Trophoblast cell (in vitro differentiated cells and primary cell): ENCODE measurements at regions not wholly inside any gene's neighbourhood (a gene's known extent, or its start where the extent isn't known, plus 50 kb on each side); places are given as distances from the start of the nearest gene placed in this dataset.

Experiments used
- DNase-seq, 2 donors: peaks; one replicate each; pipeline ENCODE4 v3.0.0-alpha.2; 2016
- H2AFZ ChIP-seq: 2 replicates; pipeline ENCODE4 v1.6.1; 2013; ENCODE audit warnings: low read length, moderate library complexity, mild to moderate bottlenecking; ENCODE audit not compliant: insufficient read depth, poor library complexity
- H2AK5ac ChIP-seq: 2 replicates; pipeline ENCODE4 v1.6.1; 2013; ENCODE audit warnings: mild to moderate bottlenecking, low read length
- H2BK120ac ChIP-seq: 2 replicates; pipeline ENCODE4 v1.6.1; 2013; ENCODE audit warnings: low read length, mild to moderate bottlenecking, moderate library complexity; ENCODE audit not compliant: insufficient read depth, poor library complexity
- H2BK12ac ChIP-seq: 2 replicates; pipeline ENCODE4 v1.6.1; 2013; ENCODE audit warnings: mild to moderate bottlenecking, low read length, moderate library complexity
- H2BK5ac ChIP-seq: 2 replicates; pipeline ENCODE4 v1.6.1; 2013; ENCODE audit warnings: low read length, low read depth, moderate library complexity, mild to moderate bottlenecking; ENCODE audit not compliant: poor library complexity
- H3K14ac ChIP-seq: 2 replicates; pipeline ENCODE4 v1.6.1; 2013; ENCODE audit warnings: mild to moderate bottlenecking, low read length
- H3K18ac ChIP-seq: 2 replicates; pipeline ENCODE4 v1.6.1; 2013; ENCODE audit warnings: mild to moderate bottlenecking, low read length
- H3K23ac ChIP-seq: 2 replicates; pipeline ENCODE4 v1.6.1; 2013; ENCODE audit warnings: low read length
- H3K27ac ChIP-seq: 2 replicates; pipeline ENCODE4 v1.5.1; 2013; ENCODE audit warnings: low read depth, mild to moderate bottlenecking, inconsistent platforms, low read length, moderate library complexity
- H3K27me3 ChIP-seq: 2 replicates; pipeline ENCODE4 v1.6.1; 2013; ENCODE audit warnings: inconsistent platforms, mild to moderate bottlenecking, low read length, moderate library complexity; ENCODE audit not compliant: insufficient read depth
- H3K36me3 ChIP-seq, 2 experiments: 1 replicate in 1 of 2; 2 replicates in 1 of 2; pipeline ENCODE4 v1.6.1; 2013; ENCODE audit warnings: low read length in 2 of 2, mild to moderate bottlenecking in 2 of 2, moderate library complexity in 1 of 2; ENCODE audit not compliant: insufficient read depth in 2 of 2, control insufficient read depth in 1 of 2
- H3K4ac ChIP-seq: 2 replicates; pipeline ENCODE4 v1.6.1; 2013; ENCODE audit warnings: low read depth, mild to moderate bottlenecking, low read length, moderate library complexity
- H3K4me1 ChIP-seq, 2 experiments: 1 replicate in 1 of 2; 2 replicates in 1 of 2; pipeline ENCODE4 v1.6.1; 2013; ENCODE audit warnings: low read length in 2 of 2, mild to moderate bottlenecking in 2 of 2, moderate library complexity in 1 of 2; ENCODE audit not compliant: insufficient read depth in 2 of 2, control insufficient read depth in 1 of 2
- H3K4me2 ChIP-seq: 2 replicates; pipeline ENCODE4 v1.6.1; 2013; ENCODE audit warnings: inconsistent platforms, mild to moderate bottlenecking, low read length, moderate library complexity
- H3K4me3 ChIP-seq: 2 replicates; pipeline ENCODE4 v1.5.1; 2013; ENCODE audit warnings: mild to moderate bottlenecking, low read depth, low read length, inconsistent platforms
- H3K79me1 ChIP-seq: one replicate; pipeline ENCODE4 v1.6.1; 2013; ENCODE audit warnings: low read length
- H3K79me2 ChIP-seq: 2 replicates; pipeline ENCODE4 v1.6.1; 2013; ENCODE audit warnings: low read length, mild to moderate bottlenecking; ENCODE audit not compliant: control insufficient read depth, insufficient read depth, poor library complexity
- H3K9ac ChIP-seq: 2 replicates; pipeline ENCODE4 v1.6.1; 2013; ENCODE audit warnings: mild to moderate bottlenecking, low read length
- H3K9me3 ChIP-seq: 2 replicates; pipeline ENCODE4 v1.6.1; 2013; ENCODE audit warnings: low read depth, mild to moderate bottlenecking, control low read depth, inconsistent platforms, low read length; ENCODE audit not compliant: insufficient read depth
- H4K12ac ChIP-seq: 2 replicates; pipeline ENCODE4 v1.6.1; 2013; ENCODE audit warnings: low read depth, mild to moderate bottlenecking, low read length, moderate library complexity
- H4K8ac ChIP-seq: 2 replicates; pipeline ENCODE4 v1.6.1; 2013; ENCODE audit warnings: low read depth, mild to moderate bottlenecking, low read length, moderate library complexity
- H4K91ac ChIP-seq: one replicate; pipeline ENCODE4 v1.6.1; 2013; ENCODE audit warnings: low read depth, mild to moderate bottlenecking, low read length, moderate library complexity
- WGBS: extraction: QIAGEN DNeasy Blood & Tissue Kit; methylation state at CpG from one replicate; pipeline ENCODE4 v1.1.7; 2013; ENCODE audit warnings: missing lambda C conversion rate; ENCODE audit not compliant: insufficient read length, insufficient coverage; ENCODE audit errors: extremely low coverage; 5-methylcytosine and 5-hydroxymethylcytosine counted together

- Histone ChIP-seq H3K79me1 (no peaks in the 10 kb centered on the region), H2BK5ac (no peak overlapping the region), H2BK120ac (no peak overlapping the region), H3K14ac (no peak overlapping the region), H2BK12ac (no peak overlapping the region), H4K12ac (no peak overlapping the region), H3K23ac (no peak overlapping the region), H3K27me3 (no peaks in the 10 kb centered on the region), H2AFZ (no peak overlapping the region), H3K4ac (no peak overlapping the region), H2AK5ac (no peak overlapping the region), H3K9me3 (no peaks in the 10 kb centered on the region), H3K9ac (no peak overlapping the region), H3K79me2 (no peaks in the 10 kb centered on the region), H3K36me3 (no peaks in the 10 kb centered on the region), H3K4me3 (no peak overlapping the region), H3K27ac (no peak overlapping the region), H3K4me1 (no peaks in the 10 kb centered on the region), H4K8ac (no peak overlapping the region), H3K18ac (no peak overlapping the region), H3K4me2 (no peak overlapping the region), H4K91ac (no peak overlapping the region)
- no CpG with 5 or more reads among the region's 4 CpGs for WGBS
- DNase-seq = no peak
These were observed 72.4 kb upstream of the CCDC150 start for GRCh38 chr2:196566961-196567666.

- no peak overlapping the region for H3K4me3 ChIP-seq
- no peaks in the 10 kb centered on the region for H3K9me3 ChIP-seq
- H3K4me1 ChIP-seq = no peaks in the 10 kb centered on the region
- H3K9ac ChIP-seq = no peak overlapping the region
- H3K79me2 ChIP-seq = no peaks in the 10 kb centered on the region
- H2BK12ac ChIP-seq = no peak overlapping the region
- no peak overlapping the region for H2AK5ac ChIP-seq
- no peaks in the 10 kb centered on the region for H3K79me1 ChIP-seq
- H2AFZ ChIP-seq = no peak overlapping the region
- no peak overlapping the region for H4K8ac ChIP-seq
- H2BK120ac ChIP-seq = no peak overlapping the region
- H3K23ac ChIP-seq = no peak overlapping the region
- no peak overlapping the region for H3K14ac ChIP-seq
- H4K12ac ChIP-seq = no peak overlapping the region
- H3K4me2 ChIP-seq = no peak overlapping the region
- no CpG with 5 or more reads among the region's 6 CpGs for WGBS
- no peaks in the 10 kb centered on the region for H3K36me3 ChIP-seq
- no peak overlapping the region for H4K91ac ChIP-seq
- no peak overlapping the region for H3K18ac ChIP-seq
- H3K27ac ChIP-seq = no peak overlapping the region
- no peak overlapping the region for H2BK5ac ChIP-seq
- no peak overlapping the region for H3K4ac ChIP-seq
- no peaks in the 10 kb centered on the region for H3K27me3 ChIP-seq
- DNase-seq = no peak
These were observed 71.0 kb upstream of the CCDC150 start for GRCh38 chr2:196568506-196568905.

- H2BK120ac ChIP-seq = no peak overlapping the region
- H3K27ac ChIP-seq = no peak overlapping the region
- WGBS = no CpG with 5 or more reads among the region's 1 CpG
- no peak overlapping the region for H2BK5ac ChIP-seq
- H3K9me3 ChIP-seq = no peaks in the 10 kb centered on the region
- H3K79me1 ChIP-seq = no peaks in the 10 kb centered on the region
- H3K14ac ChIP-seq = no peak overlapping the region
- H4K12ac ChIP-seq = no peak overlapping the region
- H3K4me2 ChIP-seq = no peak overlapping the region
- no peak overlapping the region for H3K4ac ChIP-seq
- DNase-seq = no peak
- H3K27me3 ChIP-seq = no peaks in the 10 kb centered on the region
- no peak overlapping the region for H3K9ac ChIP-seq
- H3K4me1 ChIP-seq = peaks cover 0 to 4% of the 10 kb centered on the region in 2 experiments
- H2AFZ ChIP-seq = no peak overlapping the region
- no peak overlapping the region for H3K18ac ChIP-seq
- no peak overlapping the region for H4K8ac ChIP-seq
- H2AK5ac ChIP-seq = no peak overlapping the region
- H3K36me3 ChIP-seq = no peaks in the 10 kb centered on the region
- H3K4me3 ChIP-seq = no peak overlapping the region
- H3K79me2 ChIP-seq = no peaks in the 10 kb centered on the region
- no peak overlapping the region for H2BK12ac ChIP-seq
- H3K23ac ChIP-seq = no peak overlapping the region
- H4K91ac ChIP-seq = no peak overlapping the region
These were observed 54.6 kb upstream of the CCDC150 start for GRCh38 chr2:196584903-196585302.

GRCh38 chr2:196586511-196586991 is 53.0 kb upstream of the CCDC150 start:
- H2AK5ac ChIP-seq = no peak overlapping the region
- H3K79me1 ChIP-seq = no peaks in the 10 kb centered on the region
- no peaks in the 10 kb centered on the region for H3K9me3 ChIP-seq
- H3K14ac ChIP-seq = no peak overlapping the region
- no peak overlapping the region for H3K9ac ChIP-seq
- no peak overlapping the region for H3K27ac ChIP-seq
- H3K27me3 ChIP-seq = no peaks in the 10 kb centered on the region
- no peak overlapping the region for H3K4me2 ChIP-seq
- no peak overlapping the region for H2AFZ ChIP-seq
- H3K4me3 ChIP-seq = no peak overlapping the region
- no peaks in the 10 kb centered on the region for H3K36me3 ChIP-seq
- H4K12ac ChIP-seq = no peak overlapping the region
- no peak overlapping the region for H2BK5ac ChIP-seq
- H3K4ac ChIP-seq = no peak overlapping the region
- peaks cover 0 to 10% of the 10 kb centered on the region in 2 experiments for H3K4me1 ChIP-seq
- WGBS = no CpG with 5 or more reads among the region's 6 CpGs
- no peak overlapping the region for H4K8ac ChIP-seq
- no peak overlapping the region for H3K18ac ChIP-seq
- H2BK120ac ChIP-seq = no peak overlapping the region
- H3K79me2 ChIP-seq = no peaks in the 10 kb centered on the region
- H2BK12ac ChIP-seq = no peak overlapping the region
- DNase-seq = no peak
- no peak overlapping the region for H4K91ac ChIP-seq
- no peak overlapping the region for H3K23ac ChIP-seq
